ENCODE measurements at regions not wholly inside any gene's neighbourhood (a gene's known extent, or its start where the extent isn't known, plus 50 kb on each side); places are given as distances from the start of the nearest gene placed in this dataset.

- intact Hi-C loops (cut with DNase I; ENCODE audit: low total_unique reads) (no loop called here), in situ Hi-C loops (cut with MboI; ENCODE audit: low pct_ligation_motif_present in 1 of 4, low pct_unique_long_range_greater_than_20kb in 1 of 4, low sequenced_read_pairs in 3 of 4) (no loop called here)
- Histone ChIP-seq H3K9me3 (no peaks in the 10 kb centered on the region), H3K36me3 (no peaks in the 10 kb centered on the region), H3K4me3 (no peak overlapping the region), H3K27me3 (no peaks in the 10 kb centered on the region), H3K4me1 (no peaks in the 10 kb centered on the region), H3K27ac (no peak overlapping the region)
- DNase-seq = no peak
- TF ChIP-seq POLR2AphosphoS5 (IDR thresholded peaks at IDR 0.05) = no peak
- WGBS, 2 donors (ENCODE audit: low coverage in 1 of 2) = 53 to 84% methylated on average over 3 to 4 of the region's 4 CpGs
Observed at GRCh38 chr5:135643881-135644766, 65.3 kb upstream of the CXCL14 start.

GRCh38 chr5:135642934-135643333, 64.1 kb upstream of the CXCL14 start:
- no peak overlapping the region for H3K27ac ChIP-seq
- H3K36me3 ChIP-seq = no peaks in the 10 kb centered on the region
- TF ChIP-seq, protein P1, sequence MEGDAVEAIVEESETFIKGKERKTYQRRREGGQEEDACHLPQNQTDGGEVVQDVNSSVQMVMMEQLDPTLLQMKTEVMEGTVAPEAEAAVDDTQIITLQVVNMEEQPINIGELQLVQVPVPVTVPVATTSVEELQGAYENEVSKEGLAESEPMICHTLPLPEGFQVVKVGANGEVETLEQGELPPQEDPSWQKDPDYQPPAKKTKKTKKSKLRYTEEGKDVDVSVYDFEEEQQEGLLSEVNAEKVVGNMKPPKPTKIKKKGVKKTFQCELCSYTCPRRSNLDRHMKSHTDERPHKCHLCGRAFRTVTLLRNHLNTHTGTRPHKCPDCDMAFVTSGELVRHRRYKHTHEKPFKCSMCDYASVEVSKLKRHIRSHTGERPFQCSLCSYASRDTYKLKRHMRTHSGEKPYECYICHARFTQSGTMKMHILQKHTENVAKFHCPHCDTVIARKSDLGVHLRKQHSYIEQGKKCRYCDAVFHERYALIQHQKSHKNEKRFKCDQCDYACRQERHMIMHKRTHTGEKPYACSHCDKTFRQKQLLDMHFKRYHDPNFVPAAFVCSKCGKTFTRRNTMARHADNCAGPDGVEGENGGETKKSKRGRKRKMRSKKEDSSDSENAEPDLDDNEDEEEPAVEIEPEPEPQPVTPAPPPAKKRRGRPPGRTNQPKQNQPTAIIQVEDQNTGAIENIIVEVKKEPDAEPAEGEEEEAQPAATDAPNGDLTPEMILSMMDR (IDR thresholded peaks at IDR 0.05) = no peak
- no peak for TF ChIP-seq POLR2A (IDR thresholded peaks at IDR 0.05)
- no peak for DNase-seq
- no peaks in the 10 kb centered on the region for H3K4me1 ChIP-seq
- no peaks in the 10 kb centered on the region for H3K9me3 ChIP-seq
- H3K4me3 ChIP-seq = no peak overlapping the region
- intact Hi-C loops (cut with DNase I; ENCODE audit: low total_unique reads) = no loop called here
- 91 to 100% methylated on average over 1 to 10 of the region's 10 CpGs for WGBS, 2 donors (ENCODE audit: low coverage in 1 of 2)
- H3K27me3 ChIP-seq = no peaks in the 10 kb centered on the region
- in situ Hi-C loops (cut with MboI; ENCODE audit: low pct_ligation_motif_present in 1 of 4, low pct_unique_long_range_greater_than_20kb in 1 of 4, low sequenced_read_pairs in 3 of 4) = no loop called here

DNA sequence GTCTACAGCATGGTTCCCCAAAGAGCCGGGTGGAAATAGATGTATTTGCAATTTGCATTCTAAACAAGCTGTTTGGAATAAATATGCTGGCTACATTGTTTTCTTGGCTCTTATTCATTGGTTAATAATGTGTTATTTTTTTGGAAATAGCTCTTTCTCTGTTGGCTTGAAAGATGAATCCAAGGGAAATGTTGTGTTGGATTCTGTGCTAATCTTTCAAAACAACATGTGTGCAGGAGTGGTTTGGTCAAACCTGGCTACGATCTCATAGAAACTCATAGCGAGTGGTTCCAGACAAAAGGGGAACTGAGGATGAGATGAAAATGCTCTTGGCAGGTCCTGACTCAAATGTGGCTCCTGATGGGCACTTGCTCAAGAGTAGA, 63.7 kb upstream of the CXCL14 start:
- intact Hi-C loops (cut with DNase I; ENCODE audit: low total_unique reads) (no loop called here), in situ Hi-C loops (cut with MboI; ENCODE audit: low pct_ligation_motif_present in 1 of 4, low pct_unique_long_range_greater_than_20kb in 1 of 4, low sequenced_read_pairs in 3 of 4) (no loop called here)
- Histone ChIP-seq H3K9me3 (no peaks in the 10 kb centered on the region), H3K27me3 (no peaks in the 10 kb centered on the region), H3K27ac (no peak overlapping the region), H3K4me1 (no peaks in the 10 kb centered on the region), H3K36me3 (no peaks in the 10 kb centered on the region), H3K4me3 (no peak overlapping the region)
- DNase-seq = no peak
- WGBS, 2 donors (ENCODE audit: low coverage in 1 of 2) = 59 to 80% methylated on average over 2 to 3 of the region's 3 CpGs
- no peak for TF ChIP-seq EP300 (IDR thresholded peaks at IDR 0.05; ENCODE audit: low read depth)
- no peak for TF ChIP-seq POLR2A (IDR thresholded peaks at IDR 0.05)
- TF ChIP-seq, protein P1 (IDR thresholded peaks at IDR 0.05) = no peak
- no peak for TF ChIP-seq POLR2AphosphoS5 (IDR thresholded peaks at IDR 0.05)

DNA sequence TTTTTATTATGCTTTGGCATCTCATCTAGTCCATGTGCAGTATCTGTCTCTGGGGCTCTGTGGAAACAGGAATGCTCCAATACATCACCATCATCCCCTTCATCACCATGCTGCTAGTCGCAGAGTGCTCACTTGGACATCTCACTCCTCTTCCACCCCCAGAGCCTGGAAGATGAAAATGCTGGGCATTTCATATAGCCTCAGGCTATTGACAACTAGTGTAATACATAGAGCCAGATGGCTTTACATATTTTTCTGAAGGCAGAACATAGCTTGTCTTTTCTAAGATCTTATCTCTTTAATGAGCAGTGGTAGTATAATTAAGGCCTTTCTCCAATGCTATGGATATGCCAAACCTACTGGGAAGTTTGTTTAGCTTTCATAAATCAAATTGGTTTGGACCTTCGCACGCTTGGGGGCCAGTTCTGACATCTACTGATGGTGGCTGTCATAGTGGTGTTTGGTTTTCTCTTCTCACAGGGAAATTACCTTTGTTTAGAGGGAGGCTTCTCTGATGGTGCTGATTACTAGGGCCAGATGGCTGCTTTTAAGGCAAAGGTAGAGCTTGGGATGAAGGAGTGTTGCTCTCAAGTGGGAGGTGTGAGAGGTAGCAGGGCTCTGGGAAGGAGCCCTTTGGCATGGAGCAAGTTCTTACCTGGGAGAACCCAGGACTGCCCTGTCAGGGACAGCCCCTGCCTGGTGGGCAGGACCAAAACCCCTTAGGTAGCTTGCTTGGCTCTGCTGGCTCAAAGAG, 63.1 kb upstream of the CXCL14 start:
- no peaks in the 10 kb centered on the region for H3K27me3 ChIP-seq
- H3K36me3 ChIP-seq = no peaks in the 10 kb centered on the region
- no peaks in the 10 kb centered on the region for H3K4me1 ChIP-seq
- H3K4me3 ChIP-seq = no peak overlapping the region
- no peaks in the 10 kb centered on the region for H3K9me3 ChIP-seq
- WGBS, 2 donors (ENCODE audit: low coverage in 1 of 2) = 60 to 77% methylated on average over 1 to 3 of the region's 3 CpGs
- intact Hi-C loops (cut with DNase I; ENCODE audit: low total_unique reads) = no loop called here
- H3K27ac ChIP-seq = no peak overlapping the region
- DNase-seq = no peak
- TF ChIP-seq, protein P1 (IDR thresholded peaks at IDR 0.05) = no peak
- TF ChIP-seq EP300 (IDR thresholded peaks at IDR 0.05; ENCODE audit: low read depth) = no peak
- TF ChIP-seq POLR2AphosphoS5 (IDR thresholded peaks at IDR 0.05) = no peak
- TF ChIP-seq POLR2A (IDR thresholded peaks at IDR 0.05) = no peak
- in situ Hi-C loops (cut with MboI; ENCODE audit: low pct_ligation_motif_present in 1 of 4, low pct_unique_long_range_greater_than_20kb in 1 of 4, low sequenced_read_pairs in 3 of 4) = no loop called here
